SK-N-SH (cell line): ENCODE measurements at regions not wholly inside any gene's neighbourhood (a gene's known extent, or its start where the extent isn't known, plus 50 kb on each side); places are given as distances from the start of the nearest gene placed in this dataset.

Source experiments
- CTCF ChIA-PET: fragments of 300-600, 350-600 bp; formaldehyde crosslinking; extraction: SDS; loops from one replicate; lab custom pipeline; 2021; lab: Yijun Ruan, JAX
- POLR2A ChIA-PET: fragments of 350-600 bp; sonication (Branson Sonifier 250); formaldehyde crosslinking; extraction: SDS; loops from one replicate; lab custom pipeline; 2020; ENCODE audit warnings: antibody characterized with exemption, inconsistent platforms; lab: Yijun Ruan, JAX
- DNase-seq: peaks from one replicate; pipeline ENCODE4 v3.0.0; 2012
- H2AFZ ChIP-seq: fragments of 200-600 bp; sonication (generic); 2 replicates; pipeline ENCODE4 v1.8.1; 2016; ENCODE audit warnings: antibody characterized with exemption, mild to moderate bottlenecking, low read depth
- H3F3A ChIP-seq: fragments of 200-600 bp; sonication (generic); replicated peaks from 2 replicates; pipeline ENCODE3; 2016; ENCODE audit warnings: antibody characterized with exemption, mild to moderate bottlenecking; ENCODE audit not compliant: insufficient read depth
- H3K27ac ChIP-seq, 2 experiments: fragments of 200-500 bp in 1 of 2; fragments of 200-600 bp in 1 of 2; sonication (Bioruptor generic) in 1 of 2; sonication (generic), shearing (Covaris generic) in 1 of 2; 2 replicates each; pipeline versions ENCODE4 v1.5.1 to v1.6.1; 2014 to 2016; ENCODE audit warnings: low read depth in 2 of 2, inconsistent platforms in 1 of 2, low read length in 1 of 2, mild to moderate bottlenecking in 1 of 2, mixed read lengths in 1 of 2
- H3K27me3 ChIP-seq: fragments of 200-600 bp; sonication (generic), shearing (Covaris generic); 2 replicates; pipeline ENCODE4 v1.6.1; 2016; ENCODE audit warnings: mixed run types; ENCODE audit not compliant: insufficient read depth
- H3K36me3 ChIP-seq, 2 experiments: fragments of 200-500 bp in 1 of 2; fragments of 200-600 bp in 1 of 2; sonication (Bioruptor generic) in 1 of 2; sonication (generic) in 1 of 2; replicated peaks in 1 of 2; 2 replicates each; pipeline versions ENCODE3 to v1.5.1; 2014 to 2016; ENCODE audit warnings: low read length in 1 of 2, mild to moderate bottlenecking in 1 of 2; ENCODE audit not compliant: insufficient read depth in 2 of 2, control insufficient read depth in 1 of 2
- H3K4me1 ChIP-seq, 2 experiments: fragments of 200-500 bp in 1 of 2; fragments of 200-600 bp in 1 of 2; sonication (Bioruptor generic) in 1 of 2; sonication (generic), shearing (Covaris generic) in 1 of 2; 2 replicates each; pipeline versions ENCODE4 v1.5.1 to v1.6.1; 2014 to 2016; ENCODE audit warnings: low read depth in 1 of 2, low read length in 1 of 2, mixed run types in 1 of 2; ENCODE audit not compliant: insufficient read depth in 2 of 2, control insufficient read depth in 1 of 2
- H3K4me2 ChIP-seq: fragments of 200-600 bp; sonication (generic), shearing (Covaris generic); 2 replicates; pipeline ENCODE4 v1.6.1; 2017; ENCODE audit warnings: mixed run types
- H3K4me3 ChIP-seq, 2 experiments: fragments of 200-500 bp in 1 of 2; fragments of 200-600 bp in 1 of 2; sonication (Bioruptor generic) in 1 of 2; sonication (generic), shearing (Covaris generic) in 1 of 2; 2 replicates each; pipeline versions ENCODE4 v1.5.1 to v1.8.1; 2014 to 2016; ENCODE audit warnings: low read depth in 2 of 2, inconsistent platforms in 1 of 2, low read length in 1 of 2, mild to moderate bottlenecking in 1 of 2, mixed read lengths in 1 of 2, moderate library complexity in 1 of 2
- H3K79me2 ChIP-seq: fragments of 200-600 bp; sonication (generic); 2 replicates; pipeline ENCODE4 v1.8.1; 2017; ENCODE audit warnings: mild to moderate bottlenecking; ENCODE audit not compliant: insufficient read depth
- H3K9ac ChIP-seq: fragments of 200-600 bp; sonication (generic); 2 replicates; pipeline ENCODE4 v1.6.1; 2017; ENCODE audit warnings: mixed run types
- H3K9me2 ChIP-seq: fragments of 200-600 bp; sonication (generic); 2 replicates; pipeline ENCODE4 v1.6.1; 2017; ENCODE audit warnings: mixed run types
- H3K9me3 ChIP-seq: fragments of 200-600 bp; sonication (generic); 2 replicates; pipeline ENCODE4 v1.6.1; 2017; ENCODE audit warnings: mixed run types, mild to moderate bottlenecking, moderate library complexity
- H4K20me1 ChIP-seq: fragments of 200-600 bp; sonication (generic); 2 replicates; pipeline ENCODE4 v1.6.1; 2017; ENCODE audit warnings: mild to moderate bottlenecking, mixed run types; ENCODE audit not compliant: insufficient read depth
- EZH2phosphoT487 ChIP-seq: fragments of 200-600 bp; sonication (generic); IDR thresholded peaks from 2 replicates; pipeline ENCODE4 v1.6.1; 2017; ENCODE audit warnings: low read depth, mixed run types, mild to moderate bottlenecking, antibody characterized with exemption, moderate library complexity, borderline replicate concordance
- FOSL2 ChIP-seq: IDR thresholded peaks from 2 replicates; pipeline ENCODE4 v1.4.0; 2012; ENCODE audit warnings: low read depth, mild to moderate bottlenecking, moderate library complexity, borderline replicate concordance
- FOXJ3 ChIP-seq: sonication (generic); formaldehyde crosslinking; IDR thresholded peaks from 2 replicates; pipeline ENCODE4 v1.5.1; 2020; ENCODE audit warnings: mild to moderate bottlenecking, missing genetic modification reagents
- FOXM1 ChIP-seq: IDR thresholded peaks from 2 replicates; pipeline ENCODE4 v1.4.0; 2012; ENCODE audit warnings: low read depth, mild to moderate bottlenecking
- GABPA ChIP-seq: IDR thresholded peaks from 2 replicates; pipeline ENCODE4 v1.4.0; 2012; ENCODE audit warnings: low read depth, mild to moderate bottlenecking
- JUND ChIP-seq: IDR thresholded peaks from 2 replicates; pipeline ENCODE4 v1.4.0; 2012
- NFIC ChIP-seq: IDR thresholded peaks from 2 replicates; pipeline ENCODE4 v1.4.0; 2012; ENCODE audit warnings: borderline replicate concordance
- NRF1 ChIP-seq: IDR thresholded peaks from 2 replicates; pipeline ENCODE4 v1.6.1; 2012; ENCODE audit warnings: low read depth, mild to moderate bottlenecking, low read length
- POLR2AphosphoS5 ChIP-seq: IDR thresholded peaks from 2 replicates; pipeline ENCODE4 v1.6.1; 2012; ENCODE audit warnings: low read depth, low read length
- RAD21 ChIP-seq: IDR thresholded peaks from 2 replicates; pipeline ENCODE4 v1.6.1; 2012; ENCODE audit warnings: mild to moderate bottlenecking, low read length
- RFX5 ChIP-seq: IDR thresholded peaks from 2 replicates; pipeline ENCODE4 v1.6.1; 2012; ENCODE audit warnings: mild to moderate bottlenecking, improper control_type of control experiment, low read length
- SMC3 ChIP-seq: IDR thresholded peaks from 2 replicates; pipeline ENCODE4 v1.6.1; 2012; ENCODE audit warnings: low read depth, low read length, improper control_type of control experiment
- TAF1 ChIP-seq: IDR thresholded peaks from 2 replicates; pipeline ENCODE4 v1.6.1; 2012; ENCODE audit warnings: low read depth, mild to moderate bottlenecking, low read length, moderate library complexity, borderline replicate concordance
- TCF12 ChIP-seq: IDR thresholded peaks from 2 replicates; pipeline ENCODE4 v1.4.0; 2012
- TEAD4 ChIP-seq: IDR thresholded peaks from 2 replicates; pipeline ENCODE4 v1.4.0; 2012; ENCODE audit warnings: mild to moderate bottlenecking, borderline replicate concordance; ENCODE audit not compliant: insufficient read depth
- WGBS: methylation state at CpG from one replicate; pipeline ENCODE4 v1.1.6; 2017; ENCODE audit warnings: low lambda C conversion rate; 5-methylcytosine and 5-hydroxymethylcytosine counted together
- TF ChIP-seq, protein P1 (sequence below): IDR thresholded peaks from 2 replicates; pipeline ENCODE4 v1.4.0; 2012; ENCODE audit warnings: low read depth, borderline replicate concordance
- TF ChIP-seq, protein P2 (sequence below): fragments of 200-600 bp; sonication (generic); IDR thresholded peaks from 2 replicates; pipeline ENCODE4 v1.6.1; 2017; ENCODE audit warnings: antibody characterized with exemption, mild to moderate bottlenecking, moderate library complexity
- TF ChIP-seq, protein P3 (sequence below): IDR thresholded peaks from 2 replicates; pipeline ENCODE4 v1.4.0; 2012; ENCODE audit warnings: low read depth
- TF ChIP-seq, protein P4 (sequence below): IDR thresholded peaks from 2 replicates; pipeline ENCODE4 v1.4.0; 2012; ENCODE audit warnings: low read depth, borderline replicate concordance

DNA sequence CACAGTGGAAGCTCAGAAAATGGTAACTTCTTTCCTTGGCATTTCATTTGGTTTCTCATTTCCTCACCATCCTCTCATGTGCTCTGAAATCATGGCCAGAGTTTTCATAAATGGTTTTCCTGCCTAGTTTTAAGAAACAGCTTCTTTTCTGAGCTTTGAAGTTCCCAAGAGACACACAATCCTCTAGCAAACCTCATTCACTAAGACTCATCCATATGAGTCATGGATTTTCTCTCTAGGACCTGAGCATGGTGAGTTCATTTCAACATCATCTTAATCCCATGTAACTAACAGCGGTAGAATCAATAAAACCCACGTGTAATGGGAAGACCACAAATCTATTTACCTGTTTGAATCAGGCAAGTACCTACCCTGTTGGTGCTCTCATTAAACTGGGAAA lies 274.5 kb upstream of the LRTM1 start:
- H4K20me1 ChIP-seq: no peaks in the 10 kb centered on the region
- peaks cover 0 to 7% of the 10 kb centered on the region in 2 experiments; a peak in 1 of 4 replicates for H3K4me1 ChIP-seq
- no peak for DNase-seq
- WGBS: 39% methylated on average over 2 of the region's 2 CpGs
- H3K9me2 ChIP-seq: no peaks in the 10 kb centered on the region
- no peak overlapping the region for H2AFZ ChIP-seq
- H3K4me3 ChIP-seq: no peak overlapping the region
- H3K79me2 ChIP-seq: no peaks in the 10 kb centered on the region
- no peaks in the 10 kb centered on the region for H3K9me3 ChIP-seq
- H3K4me2 ChIP-seq: no peak overlapping the region; the same call in 1 of the 2 replicates
- H3K27me3 ChIP-seq: no peaks in the 10 kb centered on the region
- H3K36me3 ChIP-seq: no peaks in the 10 kb centered on the region
- ChIA-PET CTCF (interaction anchor here (0.7 kb wide), 1 partner anchor 267 kb away, joined by 3 read pairs; no protein-coding TSS in a partner anchor), POLR2A (no interaction called here)
- H3F3A ChIP-seq: peaks cover 13% of the 10 kb centered on the region
- TF ChIP-seq FOXJ3: no peak
- no peak for TF ChIP-seq EZH2phosphoT487
- no peak for TF ChIP-seq SMC3
- TF ChIP-seq TCF12: peak; percentile 37; the same call in 1 of the 2 replicates
- no peak for TF ChIP-seq POLR2AphosphoS5
- peak; percentile 75 for TF ChIP-seq FOSL2
- TF ChIP-seq RAD21: no peak
- TF ChIP-seq, protein P1, sequence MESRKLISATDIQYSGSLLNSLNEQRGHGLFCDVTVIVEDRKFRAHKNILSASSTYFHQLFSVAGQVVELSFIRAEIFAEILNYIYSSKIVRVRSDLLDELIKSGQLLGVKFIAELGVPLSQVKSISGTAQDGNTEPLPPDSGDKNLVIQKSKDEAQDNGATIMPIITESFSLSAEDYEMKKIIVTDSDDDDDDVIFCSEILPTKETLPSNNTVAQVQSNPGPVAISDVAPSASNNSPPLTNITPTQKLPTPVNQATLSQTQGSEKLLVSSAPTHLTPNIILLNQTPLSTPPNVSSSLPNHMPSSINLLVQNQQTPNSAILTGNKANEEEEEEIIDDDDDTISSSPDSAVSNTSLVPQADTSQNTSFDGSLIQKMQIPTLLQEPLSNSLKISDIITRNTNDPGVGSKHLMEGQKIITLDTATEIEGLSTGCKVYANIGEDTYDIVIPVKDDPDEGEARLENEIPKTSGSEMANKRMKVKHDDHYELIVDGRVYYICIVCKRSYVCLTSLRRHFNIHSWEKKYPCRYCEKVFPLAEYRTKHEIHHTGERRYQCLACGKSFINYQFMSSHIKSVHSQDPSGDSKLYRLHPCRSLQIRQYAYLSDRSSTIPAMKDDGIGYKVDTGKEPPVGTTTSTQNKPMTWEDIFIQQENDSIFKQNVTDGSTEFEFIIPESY: no peak
- no peak for TF ChIP-seq FOXM1
- TF ChIP-seq, protein P2, sequence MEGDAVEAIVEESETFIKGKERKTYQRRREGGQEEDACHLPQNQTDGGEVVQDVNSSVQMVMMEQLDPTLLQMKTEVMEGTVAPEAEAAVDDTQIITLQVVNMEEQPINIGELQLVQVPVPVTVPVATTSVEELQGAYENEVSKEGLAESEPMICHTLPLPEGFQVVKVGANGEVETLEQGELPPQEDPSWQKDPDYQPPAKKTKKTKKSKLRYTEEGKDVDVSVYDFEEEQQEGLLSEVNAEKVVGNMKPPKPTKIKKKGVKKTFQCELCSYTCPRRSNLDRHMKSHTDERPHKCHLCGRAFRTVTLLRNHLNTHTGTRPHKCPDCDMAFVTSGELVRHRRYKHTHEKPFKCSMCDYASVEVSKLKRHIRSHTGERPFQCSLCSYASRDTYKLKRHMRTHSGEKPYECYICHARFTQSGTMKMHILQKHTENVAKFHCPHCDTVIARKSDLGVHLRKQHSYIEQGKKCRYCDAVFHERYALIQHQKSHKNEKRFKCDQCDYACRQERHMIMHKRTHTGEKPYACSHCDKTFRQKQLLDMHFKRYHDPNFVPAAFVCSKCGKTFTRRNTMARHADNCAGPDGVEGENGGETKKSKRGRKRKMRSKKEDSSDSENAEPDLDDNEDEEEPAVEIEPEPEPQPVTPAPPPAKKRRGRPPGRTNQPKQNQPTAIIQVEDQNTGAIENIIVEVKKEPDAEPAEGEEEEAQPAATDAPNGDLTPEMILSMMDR: no peak
- TF ChIP-seq, protein P3, sequence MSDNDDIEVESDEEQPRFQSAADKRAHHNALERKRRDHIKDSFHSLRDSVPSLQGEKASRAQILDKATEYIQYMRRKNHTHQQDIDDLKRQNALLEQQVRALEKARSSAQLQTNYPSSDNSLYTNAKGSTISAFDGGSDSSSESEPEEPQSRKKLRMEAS: peak; percentile 30; the same call in 1 of the 2 replicates
- TF ChIP-seq NFIC: no peak
- no peak for TF ChIP-seq GABPA
- no peak for TF ChIP-seq RFX5
- TF ChIP-seq TEAD4: no peak
- peak; percentile 58; the same call in 1 of the 2 replicates for TF ChIP-seq JUND
- TF ChIP-seq, protein P4, sequence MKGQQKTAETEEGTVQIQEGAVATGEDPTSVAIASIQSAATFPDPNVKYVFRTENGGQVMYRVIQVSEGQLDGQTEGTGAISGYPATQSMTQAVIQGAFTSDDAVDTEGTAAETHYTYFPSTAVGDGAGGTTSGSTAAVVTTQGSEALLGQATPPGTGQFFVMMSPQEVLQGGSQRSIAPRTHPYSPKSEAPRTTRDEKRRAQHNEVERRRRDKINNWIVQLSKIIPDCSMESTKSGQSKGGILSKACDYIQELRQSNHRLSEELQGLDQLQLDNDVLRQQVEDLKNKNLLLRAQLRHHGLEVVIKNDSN: no peak
- TF ChIP-seq NRF1: no peak
- no peak for TF ChIP-seq TAF1
- peak overlapping the region; percentile 28; the same call in 1 of the 2 replicates for H3K9ac ChIP-seq
- H3K27ac ChIP-seq: peak overlapping the region in 1 of 2 experiments; percentile 81; a peak in 2 of 4 replicates
